SK-N-MC (cell line): ENCODE measurements at regions not wholly inside any gene's neighbourhood (a gene's known extent, or its start where the extent isn't known, plus 50 kb on each side); places are given as distances from the start of the nearest gene placed in this dataset.

Experiments
- EZH2 ChIP-seq: fragments of 200-600 bp; sonication (generic); IDR thresholded peaks from one replicate; pipeline ENCODE4 v1.6.1; 2017; ENCODE audit warnings: antibody characterized with exemption
- FOXP2 ChIP-seq: optimal IDR thresholded peaks from 2 replicates; pipeline ENCODE3; 2011; ENCODE audit warnings: mild to moderate bottlenecking, moderate library complexity; ENCODE audit not compliant: insufficient read depth; ENCODE audit errors: extremely low read length, control extremely low read depth
- POLR2AphosphoS5 ChIP-seq: IDR thresholded peaks from 2 replicates; pipeline ENCODE4 v1.6.1; 2012; ENCODE audit warnings: mild to moderate bottlenecking, low read depth, low read length, borderline replicate concordance

DNA sequence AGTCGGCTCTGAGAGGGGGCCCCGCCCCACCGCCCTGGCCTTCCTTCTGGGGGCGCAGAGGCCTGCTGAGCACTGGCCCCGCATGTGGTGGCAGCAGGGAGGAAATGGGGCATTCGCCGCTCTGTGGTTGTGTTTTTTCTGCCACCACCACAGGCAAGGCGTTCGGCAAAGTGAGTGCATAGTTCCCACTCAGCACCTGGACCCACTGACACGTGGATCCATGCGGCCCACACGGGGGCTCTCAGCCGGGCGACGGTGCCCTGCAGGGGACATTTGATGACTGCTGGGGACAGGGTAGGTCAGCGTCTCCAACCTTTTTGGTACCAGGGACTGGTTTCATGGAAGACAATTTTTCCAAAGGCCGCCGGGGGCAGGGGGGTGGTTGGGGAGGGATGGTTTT is 70.9 kb downstream of the ENGASE start:
- TF ChIP-seq EZH2, result no peak
- no peak for TF ChIP-seq POLR2AphosphoS5
- TF ChIP-seq FOXP2, result no peak
